Osteocyte (in vitro differentiated cells): ENCODE measurements at regions not wholly inside any gene's neighbourhood (a gene's known extent, or its start where the extent isn't known, plus 50 kb on each side); places are given as distances from the start of the nearest gene placed in this dataset.
A peak's percentile ranks its signal among the peaks of the same experiment; 100 is the strongest.

Source experiments
- DNase-seq: peaks from one replicate; pipeline ENCODE4 v3.0.0; 2021; ENCODE audit warnings: mixed read lengths; ENCODE audit not compliant: unreplicated experiment; ENCODE audit errors: extremely low spot score
- H3K27ac Mint-ChIP-seq: one replicate; pipeline ENCODE4 v1.8.0; 2021; ENCODE audit warnings: mild to moderate bottlenecking, mixed read lengths; ENCODE audit not compliant: unreplicated experiment
- H3K27me3 Mint-ChIP-seq: one replicate; pipeline ENCODE4 v1.8.0; 2021; ENCODE audit warnings: mixed read lengths; ENCODE audit not compliant: unreplicated experiment
- H3K36me3 Mint-ChIP-seq: one replicate; pipeline ENCODE4 v1.8.0; 2021; ENCODE audit warnings: mixed read lengths; ENCODE audit not compliant: unreplicated experiment
- H3K4me1 Mint-ChIP-seq: one replicate; pipeline ENCODE4 v1.8.0; 2021; ENCODE audit warnings: mixed read lengths; ENCODE audit not compliant: unreplicated experiment
- H3K4me3 Mint-ChIP-seq: one replicate; pipeline ENCODE4 v1.8.0; 2021; ENCODE audit warnings: mild to moderate bottlenecking, moderate library complexity, mixed read lengths; ENCODE audit not compliant: unreplicated experiment
- H3K9me3 Mint-ChIP-seq: one replicate; pipeline ENCODE4 v1.8.0; 2021; ENCODE audit warnings: mixed read lengths; ENCODE audit not compliant: unreplicated experiment
- TF ChIP-seq, protein P1 (sequence below): fragments of 200-600 bp; sonication (generic); IDR thresholded peaks from 2 replicates; pipeline ENCODE4 v1.5.0; 2021; ENCODE audit warnings: antibody characterized with exemption, mild to moderate bottlenecking, moderate library complexity

GRCh38 chr5:92581690-92582089, 999.3 kb downstream of the NR2F1-AS1 start:
- peaks cover 4% of the 10 kb centered on the region for H3K9me3 Mint-ChIP-seq
- peaks cover 18% of the 10 kb centered on the region for H3K4me1 Mint-ChIP-seq
- no peak overlapping the region for H3K4me3 Mint-ChIP-seq
- H3K27ac Mint-ChIP-seq = no peak overlapping the region
- no peaks in the 10 kb centered on the region for H3K27me3 Mint-ChIP-seq
- no peak for DNase-seq
- TF ChIP-seq, protein P1, sequence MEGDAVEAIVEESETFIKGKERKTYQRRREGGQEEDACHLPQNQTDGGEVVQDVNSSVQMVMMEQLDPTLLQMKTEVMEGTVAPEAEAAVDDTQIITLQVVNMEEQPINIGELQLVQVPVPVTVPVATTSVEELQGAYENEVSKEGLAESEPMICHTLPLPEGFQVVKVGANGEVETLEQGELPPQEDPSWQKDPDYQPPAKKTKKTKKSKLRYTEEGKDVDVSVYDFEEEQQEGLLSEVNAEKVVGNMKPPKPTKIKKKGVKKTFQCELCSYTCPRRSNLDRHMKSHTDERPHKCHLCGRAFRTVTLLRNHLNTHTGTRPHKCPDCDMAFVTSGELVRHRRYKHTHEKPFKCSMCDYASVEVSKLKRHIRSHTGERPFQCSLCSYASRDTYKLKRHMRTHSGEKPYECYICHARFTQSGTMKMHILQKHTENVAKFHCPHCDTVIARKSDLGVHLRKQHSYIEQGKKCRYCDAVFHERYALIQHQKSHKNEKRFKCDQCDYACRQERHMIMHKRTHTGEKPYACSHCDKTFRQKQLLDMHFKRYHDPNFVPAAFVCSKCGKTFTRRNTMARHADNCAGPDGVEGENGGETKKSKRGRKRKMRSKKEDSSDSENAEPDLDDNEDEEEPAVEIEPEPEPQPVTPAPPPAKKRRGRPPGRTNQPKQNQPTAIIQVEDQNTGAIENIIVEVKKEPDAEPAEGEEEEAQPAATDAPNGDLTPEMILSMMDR = no peak
- peaks cover 2% of the 10 kb centered on the region for H3K36me3 Mint-ChIP-seq

- TF ChIP-seq, protein P1 = no peak
- peaks cover 18% of the 10 kb centered on the region for H3K4me1 Mint-ChIP-seq
- no peak for DNase-seq
- peaks cover 4% of the 10 kb centered on the region for H3K9me3 Mint-ChIP-seq
- H3K27ac Mint-ChIP-seq = no peak overlapping the region
- no peaks in the 10 kb centered on the region for H3K27me3 Mint-ChIP-seq
- peaks cover 2% of the 10 kb centered on the region for H3K36me3 Mint-ChIP-seq
- no peak overlapping the region for H3K4me3 Mint-ChIP-seq
Measured at GRCh38 chr5:92581249-92581648, 999.8 kb downstream of the NR2F1-AS1 start.

- Mint-ChIP-seq H3K27ac (no peak overlapping the region), H3K27me3 (no peaks in the 10 kb centered on the region), H3K4me1 (peaks cover 18% of the 10 kb centered on the region), H3K9me3 (peaks cover 4% of the 10 kb centered on the region), H3K36me3 (peaks cover 2% of the 10 kb centered on the region), H3K4me3 (no peak overlapping the region)
- TF ChIP-seq, protein P1 = no peak
- no peak for DNase-seq
Measured at GRCh38 chr5:92580814-92581213, 1000.2 kb downstream of the NR2F1-AS1 start.

DNA sequence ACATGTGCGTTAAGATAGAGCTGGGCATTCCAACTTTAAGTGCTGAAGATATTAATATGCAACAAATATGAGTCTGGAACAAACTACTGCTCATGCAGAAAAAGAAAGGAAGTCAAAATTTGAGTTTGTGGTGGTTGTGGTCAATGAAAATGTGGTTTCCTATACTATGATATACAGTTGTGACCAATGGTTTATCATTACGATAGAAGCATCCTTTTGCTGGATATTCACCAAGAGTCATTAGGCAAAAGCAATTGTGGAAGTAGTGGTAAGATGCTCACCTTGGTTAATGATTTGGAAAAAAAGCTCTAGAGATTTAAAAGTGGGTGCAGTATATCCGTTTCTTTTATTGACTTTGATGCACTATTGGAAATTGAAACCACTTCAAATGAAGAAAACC, 1007.0 kb downstream of the NR2F1-AS1 start:
- H3K27me3 Mint-ChIP-seq = no peaks in the 10 kb centered on the region
- H3K4me1 Mint-ChIP-seq = peaks cover 8% of the 10 kb centered on the region

GRCh38 chr5:92568522-92568921, 1012.5 kb downstream of the NR2F1-AS1 start:
- Mint-ChIP-seq H3K27ac (peak overlapping the region; percentile 62), H3K9me3 (no peaks in the 10 kb centered on the region), H3K4me1 (peaks cover 40% of the 10 kb centered on the region), H3K4me3 (no peak overlapping the region), H3K27me3 (no peaks in the 10 kb centered on the region), H3K36me3 (no peaks in the 10 kb centered on the region)
- DNase-seq = no peak
- TF ChIP-seq, protein P1 = no peak

More for the DNA sequence above, 1007.0 kb downstream of the NR2F1-AS1 start:
- DNase-seq = no peak
- TF ChIP-seq, protein P1 = no peak
- Mint-ChIP-seq H3K9me3 (peaks cover 4% of the 10 kb centered on the region), H3K27ac (no peak overlapping the region), H3K36me3 (no peaks in the 10 kb centered on the region), H3K4me3 (no peak overlapping the region)
